ENCODE measurements at regions not wholly inside any gene's neighbourhood (a gene's known extent, or its start where the extent isn't known, plus 50 kb on each side); places are given as distances from the start of the nearest gene placed in this dataset.
A peak's percentile ranks its signal among the peaks of the same experiment; 100 is the strongest.

- 8% methylated on average over 4 of the region's 4 CpGs for WGBS (ENCODE audit: insufficient coverage, low coverage, missing lambda C conversion rate)
- Histone ChIP-seq H3K9ac (ENCODE audit: insufficient read depth in 1 of 2, low read depth in 2 of 2, low read length in 2 of 2) (no peak overlapping the region), H3K27ac (ENCODE audit: extremely low read depth, low read depth, low read length) (no peak overlapping the region), H2AFZ (ENCODE audit: low read depth, low read length) (no peak overlapping the region), H3K4me3 (no peak overlapping the region), H4K20me1 (replicated peaks; ENCODE audit: control insufficient read depth, insufficient read depth, low read length) (no peaks in the 10 kb centered on the region), H3K9me3 (replicated peaks; ENCODE audit: control insufficient read depth, insufficient read depth, low read depth, low read length) (no peaks in the 10 kb centered on the region), H3K79me2 (ENCODE audit: control insufficient read depth, insufficient read depth, low read length) (no peaks in the 10 kb centered on the region), H3K9me1 (ENCODE audit: control insufficient read depth, insufficient read depth, low read length) (no peaks in the 10 kb centered on the region), H3K36me3 (ENCODE audit: control insufficient read depth, insufficient read depth, low read length) (no peaks in the 10 kb centered on the region), H3K4me1 (replicated peaks in 1 of 2; ENCODE audit: control insufficient read depth in 2 of 2, insufficient read depth in 2 of 2, low read length in 2 of 2) (no peaks in the 10 kb centered on the region), H3K4me2 (ENCODE audit: insufficient read depth, low read length) (no peak overlapping the region), H3K27me3 (ENCODE audit: control insufficient read depth in 2 of 2, insufficient read depth in 2 of 2, low read length in 2 of 2) (no peaks in the 10 kb centered on the region)
- intact Hi-C loops (cut with micrococcal nuclease) (loop anchor here (5.0 kb wide), 1 partner anchor 435 kb away; no protein-coding TSS in a partner anchor), in situ Hi-C loops (cut with MboI) (loop anchor here (25.0 kb wide), 1 partner anchor 435 kb away; no protein-coding TSS in a partner anchor)
- ATAC-seq (peak; percentile 56; the same call in 1 of the 3 replicates), DNase-seq (ENCODE audit: extremely low read depth in 1 of 4, low spot score in 3 of 4) (peak in 1 of 4 experiments; percentile 32), FAIRE-seq (peak; percentile 23)
- POLR2A ChIA-PET, result interaction anchor here (0.6 kb wide), 1 partner anchor 9 kb away, joined by 4 read pairs; no protein-coding TSS in a partner anchor
- CTCF ChIA-PET (ENCODE audit: low intra/inter-chr PET ratio), result interaction anchor here (1.6 kb wide), 1 partner anchor 529 kb away, joined by 4 read pairs; no protein-coding TSS in a partner anchor
- no TSS peak for BruUV-seq (replicated peaks)
- TF ChIP-seq ZC3H4 (CRISPR knock-in tag; IDR thresholded peaks at IDR 0.05; ENCODE audit: borderline replicate concordance) (no peak), RAD21 (CRISPR knock-in tag; conservative IDR thresholded peaks at IDR 0.05 in 1 of 2, IDR thresholded peaks at IDR 0.05 in 1 of 2) (peak in 1 of 2 experiments; percentile 78; a peak in 3 of 4 replicates), CTCF (IDR thresholded peaks at IDR 0.05 in 2 of 3, conservative IDR thresholded peaks at IDR 0.05 in 1 of 3; ENCODE audit: insufficient read depth in 2 of 3, low read depth in 1 of 3, low read length in 3 of 3) (peak in 2 of 3 experiments; percentile 38 to 44; a peak in 4 of 6 replicates), MYNN (IDR thresholded peaks at IDR 0.05) (no peak), MYNN (CRISPR knock-in tag; IDR thresholded peaks at IDR 0.05) (no peak), SRSF7 (optimal IDR thresholded peaks at IDR 0.05; ENCODE audit: low read depth, low read length) (no peak), TAL1 (IDR thresholded peaks at IDR 0.05) (no peak), CBX8 (IDR thresholded peaks at IDR 0.05; ENCODE audit: borderline replicate concordance, extremely low read depth, low read depth, low read length, poor library complexity, severe bottlenecking) (no peak), REST (IDR thresholded peaks at IDR 0.05; ENCODE audit: borderline replicate concordance) (peak; percentile 37; the same call in 1 of the 2 replicates), REST (CRISPR knock-in tag; IDR thresholded peaks at IDR 0.05; ENCODE audit: low read depth) (no peak), RUNX1 (IDR thresholded peaks at IDR 0.05; ENCODE audit: low read depth) (no peak)
These were observed 455.0 kb upstream of the GJE1 start for GRCh38 chr6:141677598-141678211.

Data from K562 (cell line).